IPS DF 6.9 (cell line): ENCODE measurements at regions not wholly inside any gene's neighbourhood (a gene's known extent, or its start where the extent isn't known, plus 50 kb on each side); places are given as distances from the start of the nearest gene placed in this dataset.
"Not testable (repeated sequence)": the region's sequence is repeated elsewhere in the genome, so short reads cannot be mapped to it uniquely, and the experiment has no call there.

Experiments
- DNase-seq: peaks from one replicate; pipeline ENCODE4 v3.0.0-alpha.2; 2013; ENCODE audit warnings: low read depth, low spot score
- H3K27ac ChIP-seq: one replicate; pipeline ENCODE4 v1.5.1; 2013; ENCODE audit warnings: low read length, control low read depth
- H3K27me3 ChIP-seq: 2 replicates; pipeline ENCODE4 v1.6.1; 2013; ENCODE audit warnings: mild to moderate bottlenecking, low read length; ENCODE audit not compliant: control insufficient read depth, insufficient read depth
- H3K36me3 ChIP-seq: 2 replicates; pipeline ENCODE4 v1.6.1; 2013; ENCODE audit warnings: low read length; ENCODE audit not compliant: control insufficient read depth, insufficient read depth
- H3K4me1 ChIP-seq: 2 replicates; pipeline ENCODE4 v1.6.1; 2013; ENCODE audit warnings: low read length; ENCODE audit not compliant: control insufficient read depth, insufficient read depth
- H3K4me3 ChIP-seq: 2 replicates; pipeline ENCODE4 v1.5.1; 2013; ENCODE audit warnings: mild to moderate bottlenecking, low read length
- H3K9me3 ChIP-seq: 2 replicates; pipeline ENCODE4 v1.6.1; 2013; ENCODE audit warnings: low read length, inconsistent platforms; ENCODE audit not compliant: control insufficient read depth, insufficient read depth
- WGBS: extraction: QIAGEN DNeasy Blood & Tissue Kit; methylation state at CpG from one replicate; pipeline ENCODE4 v1.1.7; 2013; ENCODE audit warnings: mixed read lengths, missing lambda C conversion rate; ENCODE audit not compliant: insufficient read length, insufficient coverage; 5-methylcytosine and 5-hydroxymethylcytosine counted together

- Histone ChIP-seq H3K4me3 (no peak overlapping the region), H3K9me3 (no peaks in the 10 kb centered on the region), H3K4me1 (no peaks in the 10 kb centered on the region), H3K36me3 (no peaks in the 10 kb centered on the region), H3K27me3 (no peaks in the 10 kb centered on the region), H3K27ac (no peak overlapping the region)
- DNase-seq: no peak
- no CpG with 5 or more reads among the region's 2 CpGs for WGBS
Measured at GRCh38 chr5:120103495-120103894, 360.6 kb upstream of the PRR16 start.

GRCh38 chr5:120106912-120107525 is 357.1 kb upstream of the PRR16 start:
- Histone ChIP-seq H3K27me3 (no peaks in the 10 kb centered on the region), H3K4me1 (no peaks in the 10 kb centered on the region), H3K9me3 (no peaks in the 10 kb centered on the region), H3K36me3 (no peaks in the 10 kb centered on the region), H3K27ac (no peak overlapping the region), H3K4me3 (no peak overlapping the region)
- no CpG with 5 or more reads among the region's 1 CpG for WGBS
- no peak for DNase-seq

GRCh38 chr5:120108586-120109248 is 355.4 kb upstream of the PRR16 start:
- no peaks in the 10 kb centered on the region for H3K9me3 ChIP-seq
- no peaks in the 10 kb centered on the region for H3K27me3 ChIP-seq
- H3K4me3 ChIP-seq: no peak overlapping the region
- no peaks in the 10 kb centered on the region for H3K4me1 ChIP-seq
- H3K36me3 ChIP-seq: no peaks in the 10 kb centered on the region
- no peak overlapping the region for H3K27ac ChIP-seq
- DNase-seq: no peak
- no CpG with 5 or more reads among the region's 4 CpGs for WGBS

- H3K4me1 ChIP-seq: no peaks in the 10 kb centered on the region
- no peak overlapping the region for H3K4me3 ChIP-seq
- H3K36me3 ChIP-seq: no peaks in the 10 kb centered on the region
- no peaks in the 10 kb centered on the region for H3K9me3 ChIP-seq
- H3K27ac ChIP-seq: no peak overlapping the region
- DNase-seq: no peak
- no peaks in the 10 kb centered on the region for H3K27me3 ChIP-seq
Measured at GRCh38 chr5:120122703-120123102, 341.4 kb upstream of the PRR16 start.

GRCh38 chr5:120124031-120124430 is 340.1 kb upstream of the PRR16 start:
- no peak overlapping the region for H3K4me3 ChIP-seq
- H3K9me3 ChIP-seq: no peaks in the 10 kb centered on the region
- no peaks in the 10 kb centered on the region for H3K4me1 ChIP-seq
- H3K27me3 ChIP-seq: no peaks in the 10 kb centered on the region
- WGBS: no CpG with 5 or more reads among the region's 1 CpG
- no peak for DNase-seq
- no peaks in the 10 kb centered on the region for H3K36me3 ChIP-seq
- no peak overlapping the region for H3K27ac ChIP-seq

- H3K4me1 ChIP-seq: no peaks in the 10 kb centered on the region
- no peaks in the 10 kb centered on the region for H3K27me3 ChIP-seq
- no peak for DNase-seq
- H3K4me3 ChIP-seq: no peak overlapping the region
- no CpG with 5 or more reads among the region's 2 CpGs for WGBS
- H3K9me3 ChIP-seq: no peaks in the 10 kb centered on the region
- no peaks in the 10 kb centered on the region for H3K36me3 ChIP-seq
- H3K27ac ChIP-seq: no peak overlapping the region
Measured at GRCh38 chr5:120124961-120125360, 339.1 kb upstream of the PRR16 start.

GRCh38 chr5:120132347-120132746 is 331.8 kb upstream of the PRR16 start:
- not testable (repeated sequence) for H3K4me3 ChIP-seq, H3K4me1 ChIP-seq, DNase-seq, H3K9me3 ChIP-seq, H3K27me3 ChIP-seq, H3K27ac ChIP-seq, H3K36me3 ChIP-seq
- no CpG with 5 or more reads among the region's 7 CpGs for WGBS

GRCh38 chr5:120134944-120135343 is 329.2 kb upstream of the PRR16 start:
- no peak overlapping the region for H3K27ac ChIP-seq
- no peak overlapping the region for H3K4me3 ChIP-seq
- no peaks in the 10 kb centered on the region for H3K4me1 ChIP-seq
- no peaks in the 10 kb centered on the region for H3K36me3 ChIP-seq
- DNase-seq: no peak
- H3K9me3 ChIP-seq: no peaks in the 10 kb centered on the region
- H3K27me3 ChIP-seq: no peaks in the 10 kb centered on the region

GRCh38 chr5:120137582-120137981 is 326.5 kb upstream of the PRR16 start:
- no peaks in the 10 kb centered on the region for H3K27me3 ChIP-seq
- WGBS: no CpG with 5 or more reads among the region's 2 CpGs

GRCh38 chr5:120139039-120139438 is 325.1 kb upstream of the PRR16 start:
- Histone ChIP-seq H3K27me3 (no peaks in the 10 kb centered on the region), H3K4me3 (no peak overlapping the region), H3K9me3 (no peaks in the 10 kb centered on the region), H3K4me1 (no peaks in the 10 kb centered on the region), H3K36me3 (no peaks in the 10 kb centered on the region), H3K27ac (no peak overlapping the region)
- DNase-seq: no peak
- WGBS: no CpG with 5 or more reads among the region's 2 CpGs

More at GRCh38 chr5:120137582-120137981, 326.5 kb upstream of the PRR16 start:
- Histone ChIP-seq H3K36me3 (no peaks in the 10 kb centered on the region), H3K27ac (no peak overlapping the region), H3K4me3 (no peak overlapping the region), H3K4me1 (no peaks in the 10 kb centered on the region), H3K9me3 (no peaks in the 10 kb centered on the region)
- DNase-seq: no peak

GRCh38 chr5:120140501-120140900 is 323.6 kb upstream of the PRR16 start:
- H3K9me3 ChIP-seq: no peaks in the 10 kb centered on the region
- no CpG with 5 or more reads among the region's 1 CpG for WGBS

More at GRCh38 chr5:120140501-120140900, 323.6 kb upstream of the PRR16 start:
- Histone ChIP-seq H3K4me1 (no peaks in the 10 kb centered on the region), H3K27me3 (no peaks in the 10 kb centered on the region), H3K36me3 (no peaks in the 10 kb centered on the region), H3K27ac (no peak overlapping the region), H3K4me3 (no peak overlapping the region)
- no peak for DNase-seq
